ENCODE measurements at regions not wholly inside any gene's neighbourhood (a gene's known extent, or its start where the extent isn't known, plus 50 kb on each side); places are given as distances from the start of the nearest gene placed in this dataset.

- TF ChIP-seq CTCF (IDR thresholded peaks at IDR 0.05) (no peak), EZH2 (IDR thresholded peaks at IDR 0.05) (no peak), EZH2phosphoT487 (IDR thresholded peaks at IDR 0.05) (no peak)
These were observed 1064.3 kb upstream of the CDH2 start for GRCh38 chr18:29241199-29241598.
